ENCODE measurements at regions not wholly inside any gene's neighbourhood (a gene's known extent, or its start where the extent isn't known, plus 50 kb on each side); places are given as distances from the start of the nearest gene placed in this dataset.

DNA sequence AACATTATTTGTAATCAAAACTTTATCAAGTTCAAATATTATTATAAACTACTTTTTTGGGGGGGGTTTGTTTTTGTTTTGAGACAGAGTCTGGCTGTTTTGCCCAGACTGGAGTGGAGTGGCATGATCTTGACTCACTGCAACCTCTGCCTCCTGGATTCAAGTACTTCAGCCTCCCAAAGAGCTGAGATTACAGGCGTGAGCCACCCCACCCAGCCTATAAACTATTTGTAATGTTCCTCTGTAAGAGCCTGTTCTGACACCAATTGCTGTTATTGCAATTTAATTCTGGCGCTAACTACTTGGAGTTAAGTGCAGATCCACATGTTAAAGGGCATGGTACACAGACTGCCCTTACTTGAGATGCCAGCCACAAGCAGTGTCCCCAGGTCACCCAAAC lies 478.1 kb upstream of the NRP1 start (continued):
- TF ChIP-seq, protein P1, sequence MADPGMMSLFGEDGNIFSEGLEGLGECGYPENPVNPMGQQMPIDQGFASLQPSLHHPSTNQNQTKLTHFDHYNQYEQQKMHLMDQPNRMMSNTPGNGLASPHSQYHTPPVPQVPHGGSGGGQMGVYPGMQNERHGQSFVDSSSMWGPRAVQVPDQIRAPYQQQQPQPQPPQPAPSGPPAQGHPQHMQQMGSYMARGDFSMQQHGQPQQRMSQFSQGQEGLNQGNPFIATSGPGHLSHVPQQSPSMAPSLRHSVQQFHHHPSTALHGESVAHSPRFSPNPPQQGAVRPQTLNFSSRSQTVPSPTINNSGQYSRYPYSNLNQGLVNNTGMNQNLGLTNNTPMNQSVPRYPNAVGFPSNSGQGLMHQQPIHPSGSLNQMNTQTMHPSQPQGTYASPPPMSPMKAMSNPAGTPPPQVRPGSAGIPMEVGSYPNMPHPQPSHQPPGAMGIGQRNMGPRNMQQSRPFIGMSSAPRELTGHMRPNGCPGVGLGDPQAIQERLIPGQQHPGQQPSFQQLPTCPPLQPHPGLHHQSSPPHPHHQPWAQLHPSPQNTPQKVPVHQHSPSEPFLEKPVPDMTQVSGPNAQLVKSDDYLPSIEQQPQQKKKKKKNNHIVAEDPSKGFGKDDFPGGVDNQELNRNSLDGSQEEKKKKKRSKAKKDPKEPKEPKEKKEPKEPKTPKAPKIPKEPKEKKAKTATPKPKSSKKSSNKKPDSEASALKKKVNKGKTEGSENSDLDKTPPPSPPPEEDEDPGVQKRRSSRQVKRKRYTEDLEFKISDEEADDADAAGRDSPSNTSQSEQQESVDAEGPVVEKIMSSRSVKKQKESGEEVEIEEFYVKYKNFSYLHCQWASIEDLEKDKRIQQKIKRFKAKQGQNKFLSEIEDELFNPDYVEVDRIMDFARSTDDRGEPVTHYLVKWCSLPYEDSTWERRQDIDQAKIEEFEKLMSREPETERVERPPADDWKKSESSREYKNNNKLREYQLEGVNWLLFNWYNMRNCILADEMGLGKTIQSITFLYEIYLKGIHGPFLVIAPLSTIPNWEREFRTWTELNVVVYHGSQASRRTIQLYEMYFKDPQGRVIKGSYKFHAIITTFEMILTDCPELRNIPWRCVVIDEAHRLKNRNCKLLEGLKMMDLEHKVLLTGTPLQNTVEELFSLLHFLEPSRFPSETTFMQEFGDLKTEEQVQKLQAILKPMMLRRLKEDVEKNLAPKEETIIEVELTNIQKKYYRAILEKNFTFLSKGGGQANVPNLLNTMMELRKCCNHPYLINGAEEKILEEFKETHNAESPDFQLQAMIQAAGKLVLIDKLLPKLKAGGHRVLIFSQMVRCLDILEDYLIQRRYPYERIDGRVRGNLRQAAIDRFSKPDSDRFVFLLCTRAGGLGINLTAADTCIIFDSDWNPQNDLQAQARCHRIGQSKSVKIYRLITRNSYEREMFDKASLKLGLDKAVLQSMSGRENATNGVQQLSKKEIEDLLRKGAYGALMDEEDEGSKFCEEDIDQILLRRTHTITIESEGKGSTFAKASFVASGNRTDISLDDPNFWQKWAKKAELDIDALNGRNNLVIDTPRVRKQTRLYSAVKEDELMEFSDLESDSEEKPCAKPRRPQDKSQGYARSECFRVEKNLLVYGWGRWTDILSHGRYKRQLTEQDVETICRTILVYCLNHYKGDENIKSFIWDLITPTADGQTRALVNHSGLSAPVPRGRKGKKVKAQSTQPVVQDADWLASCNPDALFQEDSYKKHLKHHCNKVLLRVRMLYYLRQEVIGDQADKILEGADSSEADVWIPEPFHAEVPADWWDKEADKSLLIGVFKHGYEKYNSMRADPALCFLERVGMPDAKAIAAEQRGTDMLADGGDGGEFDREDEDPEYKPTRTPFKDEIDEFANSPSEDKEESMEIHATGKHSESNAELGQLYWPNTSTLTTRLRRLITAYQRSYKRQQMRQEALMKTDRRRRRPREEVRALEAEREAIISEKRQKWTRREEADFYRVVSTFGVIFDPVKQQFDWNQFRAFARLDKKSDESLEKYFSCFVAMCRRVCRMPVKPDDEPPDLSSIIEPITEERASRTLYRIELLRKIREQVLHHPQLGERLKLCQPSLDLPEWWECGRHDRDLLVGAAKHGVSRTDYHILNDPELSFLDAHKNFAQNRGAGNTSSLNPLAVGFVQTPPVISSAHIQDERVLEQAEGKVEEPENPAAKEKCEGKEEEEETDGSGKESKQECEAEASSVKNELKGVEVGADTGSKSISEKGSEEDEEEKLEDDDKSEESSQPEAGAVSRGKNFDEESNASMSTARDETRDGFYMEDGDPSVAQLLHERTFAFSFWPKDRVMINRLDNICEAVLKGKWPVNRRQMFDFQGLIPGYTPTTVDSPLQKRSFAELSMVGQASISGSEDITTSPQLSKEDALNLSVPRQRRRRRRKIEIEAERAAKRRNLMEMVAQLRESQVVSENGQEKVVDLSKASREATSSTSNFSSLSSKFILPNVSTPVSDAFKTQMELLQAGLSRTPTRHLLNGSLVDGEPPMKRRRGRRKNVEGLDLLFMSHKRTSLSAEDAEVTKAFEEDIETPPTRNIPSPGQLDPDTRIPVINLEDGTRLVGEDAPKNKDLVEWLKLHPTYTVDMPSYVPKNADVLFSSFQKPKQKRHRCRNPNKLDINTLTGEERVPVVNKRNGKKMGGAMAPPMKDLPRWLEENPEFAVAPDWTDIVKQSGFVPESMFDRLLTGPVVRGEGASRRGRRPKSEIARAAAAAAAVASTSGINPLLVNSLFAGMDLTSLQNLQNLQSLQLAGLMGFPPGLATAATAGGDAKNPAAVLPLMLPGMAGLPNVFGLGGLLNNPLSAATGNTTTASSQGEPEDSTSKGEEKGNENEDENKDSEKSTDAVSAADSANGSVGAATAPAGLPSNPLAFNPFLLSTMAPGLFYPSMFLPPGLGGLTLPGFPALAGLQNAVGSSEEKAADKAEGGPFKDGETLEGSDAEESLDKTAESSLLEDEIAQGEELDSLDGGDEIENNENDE (IDR thresholded peaks at IDR 0.05; ENCODE audit: insufficient replicate concordance, low read length): no peak
- TF ChIP-seq TEAD4 (IDR thresholded peaks at IDR 0.05; ENCODE audit: low read depth, low read length): no peak

Measured in H1 (cell line).